Duodenal mucosa (tissue), 2 donors: ENCODE measurements at regions not wholly inside any gene's neighbourhood (a gene's known extent, or its start where the extent isn't known, plus 50 kb on each side); places are given as distances from the start of the nearest gene placed in this dataset.

Experiments used
- H3K27ac ChIP-seq: one replicate; pipeline ENCODE4 v1.7.0; 2013; ENCODE audit warnings: low read depth, low read length
- H3K27me3 ChIP-seq, 2 donors: one replicate each; pipeline ENCODE4 v1.7.0; 2013; ENCODE audit warnings: low read length in 2 of 2, control low read depth in 1 of 2; ENCODE audit not compliant: insufficient read depth in 2 of 2, control insufficient read depth in 1 of 2
- H3K36me3 ChIP-seq, 2 donors: one replicate each; pipeline ENCODE4 v1.7.0; 2013; ENCODE audit warnings: low read length in 2 of 2, control low read depth in 1 of 2; ENCODE audit not compliant: insufficient read depth in 2 of 2, control insufficient read depth in 1 of 2
- H3K4me1 ChIP-seq, 2 donors: one replicate each; pipeline ENCODE4 v1.7.0; 2013; ENCODE audit warnings: low read length in 2 of 2, control low read depth in 1 of 2; ENCODE audit not compliant: insufficient read depth in 2 of 2, control insufficient read depth in 1 of 2
- H3K4me3 ChIP-seq, 2 donors: one replicate each; pipeline ENCODE4 v1.7.0; 2013; ENCODE audit warnings: low read length in 2 of 2, low read depth in 1 of 2
- H3K9ac ChIP-seq, 2 donors: one replicate each; pipeline ENCODE4 v1.7.0; 2013; ENCODE audit warnings: low read length in 2 of 2, low read depth in 1 of 2
- H3K9me3 ChIP-seq, 2 donors: one replicate each; pipeline ENCODE4 v1.7.0; 2013; ENCODE audit warnings: low read length in 2 of 2, control low read depth in 1 of 2; ENCODE audit not compliant: control insufficient read depth in 1 of 2

- no peak overlapping the region for H3K9ac ChIP-seq
- no peak overlapping the region for H3K4me3 ChIP-seq
- H3K27me3 ChIP-seq: no peaks in the 10 kb centered on the region
- peaks cover 6 to 14% of the 10 kb centered on the region in 2 donors for H3K4me1 ChIP-seq
- H3K27ac ChIP-seq: no peak overlapping the region
- no peaks in the 10 kb centered on the region for H3K36me3 ChIP-seq
- H3K9me3 ChIP-seq: no peaks in the 10 kb centered on the region
Measured at GRCh38 chr9:107708791-107709190, 219.2 kb upstream of the KLF4 start.

- H3K9me3 ChIP-seq: no peaks in the 10 kb centered on the region
- no peak overlapping the region for H3K9ac ChIP-seq
- no peak overlapping the region for H3K4me3 ChIP-seq
- no peaks in the 10 kb centered on the region for H3K36me3 ChIP-seq
- H3K27me3 ChIP-seq: no peaks in the 10 kb centered on the region
- H3K4me1 ChIP-seq: peaks cover 9 to 22% of the 10 kb centered on the region in 2 donors
- no peak overlapping the region for H3K27ac ChIP-seq
Measured at GRCh38 chr9:107707915-107708441, 218.4 kb upstream of the KLF4 start.

GRCh38 chr9:107707428-107707837 lies 217.9 kb upstream of the KLF4 start:
- Histone ChIP-seq H3K4me1 (peaks cover 9 to 21% of the 10 kb centered on the region in 2 donors), H3K27me3 (no peaks in the 10 kb centered on the region), H3K9me3 (no peaks in the 10 kb centered on the region), H3K27ac (no peak overlapping the region), H3K9ac (no peak overlapping the region), H3K4me3 (no peak overlapping the region), H3K36me3 (no peaks in the 10 kb centered on the region)

DNA sequence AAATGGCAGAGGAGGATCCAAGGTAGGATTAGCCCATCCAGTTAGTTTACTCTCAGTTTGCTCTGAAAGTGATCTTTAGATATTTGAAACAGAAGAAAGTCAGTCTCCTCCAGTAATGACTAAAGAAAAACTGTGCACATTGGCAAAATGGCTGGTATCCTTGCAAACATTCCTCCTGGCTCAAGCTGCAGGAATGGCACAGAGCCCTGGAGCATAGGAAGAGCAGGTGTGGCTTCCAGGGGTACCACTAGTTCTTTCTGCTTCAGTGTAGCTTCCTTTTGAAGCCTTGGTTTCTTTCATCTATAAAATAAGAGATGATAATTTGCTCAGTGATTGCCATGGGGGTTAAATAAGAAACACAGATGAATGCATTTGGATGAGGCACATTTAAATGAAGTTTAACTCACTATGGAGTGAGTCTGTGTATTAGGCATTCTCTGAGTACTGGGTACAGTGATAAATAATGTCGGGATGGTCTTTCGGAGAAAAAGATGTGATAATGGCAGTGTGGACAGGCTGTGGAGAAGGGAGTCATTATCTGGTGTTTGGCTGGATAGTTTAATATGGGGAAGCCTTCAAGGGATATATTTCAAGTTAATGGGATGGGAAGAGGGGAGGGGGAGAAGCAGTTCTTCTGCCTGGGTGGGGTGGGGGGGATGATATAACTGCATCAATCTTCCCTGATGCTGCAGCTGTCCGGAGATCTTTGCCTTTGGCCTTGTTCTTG lies 217.3 kb upstream of the KLF4 start:
- no peaks in the 10 kb centered on the region for H3K9me3 ChIP-seq
- H3K27ac ChIP-seq: no peak overlapping the region
- peaks cover 9 to 15% of the 10 kb centered on the region in 2 donors for H3K4me1 ChIP-seq
- H3K27me3 ChIP-seq: no peaks in the 10 kb centered on the region
- H3K36me3 ChIP-seq: no peaks in the 10 kb centered on the region
- H3K9ac ChIP-seq: no peak overlapping the region
- H3K4me3 ChIP-seq: no peak overlapping the region

DNA sequence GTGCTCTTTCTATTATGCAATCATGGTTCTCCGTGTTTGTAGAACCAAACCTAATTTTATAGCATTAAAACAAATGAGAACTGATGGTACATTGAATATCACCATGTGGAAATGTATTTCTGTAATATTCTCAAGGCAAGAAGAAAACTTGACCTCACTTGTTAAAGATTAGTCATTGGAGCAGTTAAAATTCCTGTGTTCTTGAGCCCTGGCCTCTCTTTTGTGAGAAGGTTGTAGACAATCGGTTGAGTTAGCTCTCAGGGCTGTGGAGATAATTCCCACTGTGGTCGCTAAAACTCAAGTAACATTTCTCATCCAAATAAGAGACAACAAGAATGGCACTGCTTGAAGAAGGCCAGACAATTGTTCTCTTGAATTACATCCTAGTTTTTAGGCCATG lies 216.0 kb upstream of the KLF4 start:
- Histone ChIP-seq H3K4me3 (no peak overlapping the region), H3K27me3 (no peaks in the 10 kb centered on the region), H3K4me1 (peaks cover 4 to 10% of the 10 kb centered on the region in 2 donors), H3K9me3 (no peaks in the 10 kb centered on the region), H3K9ac (no peak overlapping the region), H3K27ac (no peak overlapping the region), H3K36me3 (no peaks in the 10 kb centered on the region)

DNA sequence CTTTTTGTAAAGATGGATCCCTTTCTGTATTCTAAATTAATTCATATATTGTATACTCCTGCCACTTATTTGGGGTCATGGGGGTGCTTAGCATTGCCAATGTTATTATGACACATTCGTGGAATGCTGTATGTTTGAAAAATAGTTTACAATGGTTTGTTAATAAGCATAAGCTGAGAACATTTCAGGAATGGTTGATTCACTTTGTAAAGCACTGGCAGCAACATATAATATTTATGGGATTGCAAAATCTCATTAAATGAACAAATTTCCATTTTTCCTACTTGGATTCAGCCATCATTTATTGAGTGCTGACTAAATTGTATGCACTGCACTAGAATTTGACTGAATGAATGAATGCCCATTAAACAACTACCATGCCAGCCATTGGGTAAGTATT lies 215.2 kb upstream of the KLF4 start:
- no peak overlapping the region for H3K27ac ChIP-seq
- peaks cover 4 to 10% of the 10 kb centered on the region in 2 donors for H3K4me1 ChIP-seq
- no peaks in the 10 kb centered on the region for H3K9me3 ChIP-seq
- H3K4me3 ChIP-seq: no peak overlapping the region
- H3K27me3 ChIP-seq: no peaks in the 10 kb centered on the region
- H3K36me3 ChIP-seq: no peaks in the 10 kb centered on the region
- no peak overlapping the region for H3K9ac ChIP-seq

DNA sequence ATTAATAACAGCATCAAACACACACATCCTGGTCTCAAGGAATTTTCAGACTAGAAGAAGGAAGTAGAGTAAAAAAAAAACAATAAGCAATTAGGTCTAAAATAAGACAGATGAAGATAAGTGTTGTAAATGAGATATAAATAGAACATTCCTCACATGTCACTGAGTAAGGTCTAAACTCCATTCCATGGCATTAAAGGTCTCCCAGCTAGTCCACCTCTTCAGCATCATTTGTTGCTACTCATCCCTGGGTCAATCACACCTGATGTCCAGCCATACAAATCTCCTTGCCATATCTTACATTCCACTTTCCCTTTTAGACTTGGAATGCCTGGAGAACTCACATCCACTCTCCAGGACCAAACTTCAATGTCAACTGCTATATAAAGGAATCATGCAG lies 214.1 kb upstream of the KLF4 start:
- no peaks in the 10 kb centered on the region for H3K27me3 ChIP-seq

GRCh38 chr9:107700847-107701246 lies 211.3 kb upstream of the KLF4 start:
- H3K9ac ChIP-seq: no peak overlapping the region
- no peaks in the 10 kb centered on the region for H3K36me3 ChIP-seq
- H3K27me3 ChIP-seq: no peaks in the 10 kb centered on the region
- no peaks in the 10 kb centered on the region for H3K9me3 ChIP-seq
- peaks cover 4 to 10% of the 10 kb centered on the region in 2 donors for H3K4me1 ChIP-seq
- H3K27ac ChIP-seq: no peak overlapping the region
- no peak overlapping the region for H3K4me3 ChIP-seq

More for the DNA sequence above, 214.1 kb upstream of the KLF4 start:
- Histone ChIP-seq H3K9me3 (no peaks in the 10 kb centered on the region), H3K27ac (no peak overlapping the region), H3K4me3 (no peak overlapping the region), H3K9ac (no peak overlapping the region), H3K36me3 (no peaks in the 10 kb centered on the region), H3K4me1 (peaks cover 4 to 10% of the 10 kb centered on the region in 2 donors)

DNA sequence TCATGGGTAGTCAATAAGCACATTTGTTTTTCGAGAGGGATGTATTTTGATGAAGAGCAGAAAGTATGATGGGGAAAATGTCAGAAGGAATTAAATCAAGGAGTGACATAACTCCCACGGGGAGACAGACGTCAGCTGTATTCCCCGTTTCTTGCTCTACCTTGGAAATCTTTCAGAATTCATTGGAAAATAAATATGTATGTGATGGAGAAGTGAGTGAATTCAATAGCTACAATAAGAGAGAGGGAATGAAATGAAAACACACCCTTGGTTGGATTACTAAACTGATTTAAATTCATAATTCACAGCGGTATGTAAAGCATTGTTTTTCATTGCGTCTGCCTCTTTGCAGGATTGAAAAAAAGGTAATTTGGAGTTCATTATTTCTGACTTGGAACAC lies 209.7 kb upstream of the KLF4 start:
- Histone ChIP-seq H3K4me1 (peaks cover 4 to 10% of the 10 kb centered on the region in 2 donors), H3K9me3 (no peaks in the 10 kb centered on the region), H3K27ac (no peak overlapping the region), H3K9ac (no peak overlapping the region), H3K27me3 (no peaks in the 10 kb centered on the region), H3K36me3 (no peaks in the 10 kb centered on the region), H3K4me3 (no peak overlapping the region)

GRCh38 chr9:107698779-107699178 lies 209.2 kb upstream of the KLF4 start:
- Histone ChIP-seq H3K9me3 (no peaks in the 10 kb centered on the region), H3K9ac (no peak overlapping the region), H3K4me3 (no peak overlapping the region), H3K27ac (no peak overlapping the region), H3K36me3 (no peaks in the 10 kb centered on the region), H3K27me3 (no peaks in the 10 kb centered on the region), H3K4me1 (peaks cover 3 to 8% of the 10 kb centered on the region in 2 donors)
